Lung (tissue), 11 donors: ENCODE measurements at regions not wholly inside any gene's neighbourhood (a gene's known extent, or its start where the extent isn't known, plus 50 kb on each side); places are given as distances from the start of the nearest gene placed in this dataset.

Experiments
- ATAC-seq: fragments of 200-7000 bp; cut with Tn5 transposase; one replicate; pipeline ENCODE4 v1.9.1; 2020; ENCODE audit warnings: moderate number of reproducible peaks; ENCODE audit not compliant: insufficient read depth, low FRiP score
- DNase-seq, 3 donors: peaks; one replicate each; pipeline ENCODE4 v3.0.0-alpha.2; 2013 to 2017
- H3K27ac ChIP-seq, 2 donors: one replicate each; pipeline ENCODE4 v1.5.1; 2013; ENCODE audit warnings: mild to moderate bottlenecking in 2 of 2, moderate library complexity in 2 of 2, control low read depth in 1 of 2, inconsistent platforms in 1 of 2, low read depth in 1 of 2, low read length in 1 of 2
- H3K27me3 ChIP-seq, 3 donors: one replicate each; pipeline ENCODE4 v1.5.1; 2013; ENCODE audit warnings: low read length in 2 of 3; ENCODE audit not compliant: control insufficient read depth in 3 of 3, insufficient read depth in 3 of 3
- H3K36me3 ChIP-seq, 4 donors: one replicate each; pipeline ENCODE4 v1.5.1; 2013; ENCODE audit warnings: low read length in 4 of 4, mild to moderate bottlenecking in 1 of 4, moderate library complexity in 1 of 4; ENCODE audit not compliant: control insufficient read depth in 4 of 4, insufficient read depth in 4 of 4
- H3K4me1 ChIP-seq, 5 donors: one replicate each; pipeline ENCODE4 v1.5.1; 2013; ENCODE audit warnings: low read length in 5 of 5, mild to moderate bottlenecking in 2 of 5, moderate library complexity in 1 of 5; ENCODE audit not compliant: control insufficient read depth in 5 of 5, insufficient read depth in 5 of 5
- H3K4me3 ChIP-seq: one replicate; pipeline ENCODE4 v1.5.1; 2013; ENCODE audit warnings: mild to moderate bottlenecking, control low read depth, moderate library complexity
- H3K9ac ChIP-seq, 2 donors: one replicate each; pipeline ENCODE4 v1.5.1; 2013; ENCODE audit warnings: low read length in 2 of 2, control low read depth in 1 of 2; ENCODE audit not compliant: insufficient read depth in 1 of 2
- H3K9me3 ChIP-seq, 4 donors: one replicate each; pipeline ENCODE4 v1.5.1; 2013; ENCODE audit warnings: low read length in 3 of 4, mild to moderate bottlenecking in 1 of 4, moderate library complexity in 1 of 4; ENCODE audit not compliant: control insufficient read depth in 4 of 4, insufficient read depth in 3 of 4
- CTCF ChIP-seq: IDR thresholded peaks from 2 replicates; pipeline ENCODE4 v1.5.1; 2012; ENCODE audit warnings: mild to moderate bottlenecking; ENCODE audit errors: control extremely low read depth, extremely low read depth
- WGBS, 2 donors: extraction: QIAGEN DNeasy Blood & Tissue Kit; methylation state at CpG; one replicate each; pipeline ENCODE4 v1.1.7; 2013; 5-methylcytosine and 5-hydroxymethylcytosine counted together
- donor health status: control.
- donor health status: control.
- donor health status: Bipolar disorder and iron deficiency.
- donor health status: healthy.
- donor health status: DM: yes; HTN: yes; CAD: no.

- Histone ChIP-seq H3K9me3 (peaks cover 0 to 11% (median 0%) of the 10 kb centered on the region in 4 donors), H3K4me1 (peaks cover 0 to 14% (median 0%) of the 10 kb centered on the region in 5 donors), H3K27me3 (peaks cover 8 to 15% (median 12%) of the 10 kb centered on the region in 3 donors), H3K4me3 (no peak overlapping the region), H3K36me3 (no peaks in the 10 kb centered on the region), H3K27ac (no peak overlapping the region), H3K9ac (no peak overlapping the region)
- 4% methylated on average over 71 to 108 of the region's 108 CpGs for WGBS, 2 donors
- ATAC-seq (peak; percentile 95), DNase-seq (peak; percentile 92 to 96 (median 94))
- no peak for TF ChIP-seq CTCF
Observed at GRCh38 chr5:175796536-175797499, 74.6 kb upstream of the CPLX2 start.

- ATAC-seq = no peak
- Histone ChIP-seq H3K9ac (no peak overlapping the region), H3K9me3 (peaks cover 0 to 12% (median 0%) of the 10 kb centered on the region in 4 donors), H3K4me1 (peaks cover 0 to 14% (median 0%) of the 10 kb centered on the region in 5 donors), H3K27me3 (peaks cover 8 to 15% (median 12%) of the 10 kb centered on the region in 3 donors), H3K4me3 (no peak overlapping the region), H3K27ac (no peak overlapping the region), H3K36me3 (no peaks in the 10 kb centered on the region)
- DNase-seq = peak in 1 of 3 donors; percentile 18
- WGBS, 2 donors = 1 to 3% methylated on average over 26 to 27 of the region's 27 CpGs
- TF ChIP-seq CTCF = no peak
Observed at GRCh38 chr5:175797521-175798038, 73.8 kb upstream of the CPLX2 start.

GRCh38 chr5:175798626-175799025, 72.8 kb upstream of the CPLX2 start:
- Histone ChIP-seq H3K27me3 (peaks cover 8 to 15% (median 9%) of the 10 kb centered on the region in 3 donors), H3K9ac (no peak overlapping the region), H3K9me3 (peaks cover 0 to 12% (median 0%) of the 10 kb centered on the region in 4 donors), H3K27ac (no peak overlapping the region), H3K36me3 (no peaks in the 10 kb centered on the region), H3K4me3 (no peak overlapping the region), H3K4me1 (peaks cover 0 to 14% (median 0%) of the 10 kb centered on the region in 5 donors)
- no peak for TF ChIP-seq CTCF
- no peak for ATAC-seq
- no peak for DNase-seq
- 93 to 100% methylated on average over 2 of the region's 2 CpGs for WGBS, 2 donors
